ENCODE measurements at regions not wholly inside any gene's neighbourhood (a gene's known extent, or its start where the extent isn't known, plus 50 kb on each side); places are given as distances from the start of the nearest gene placed in this dataset.

DNA sequence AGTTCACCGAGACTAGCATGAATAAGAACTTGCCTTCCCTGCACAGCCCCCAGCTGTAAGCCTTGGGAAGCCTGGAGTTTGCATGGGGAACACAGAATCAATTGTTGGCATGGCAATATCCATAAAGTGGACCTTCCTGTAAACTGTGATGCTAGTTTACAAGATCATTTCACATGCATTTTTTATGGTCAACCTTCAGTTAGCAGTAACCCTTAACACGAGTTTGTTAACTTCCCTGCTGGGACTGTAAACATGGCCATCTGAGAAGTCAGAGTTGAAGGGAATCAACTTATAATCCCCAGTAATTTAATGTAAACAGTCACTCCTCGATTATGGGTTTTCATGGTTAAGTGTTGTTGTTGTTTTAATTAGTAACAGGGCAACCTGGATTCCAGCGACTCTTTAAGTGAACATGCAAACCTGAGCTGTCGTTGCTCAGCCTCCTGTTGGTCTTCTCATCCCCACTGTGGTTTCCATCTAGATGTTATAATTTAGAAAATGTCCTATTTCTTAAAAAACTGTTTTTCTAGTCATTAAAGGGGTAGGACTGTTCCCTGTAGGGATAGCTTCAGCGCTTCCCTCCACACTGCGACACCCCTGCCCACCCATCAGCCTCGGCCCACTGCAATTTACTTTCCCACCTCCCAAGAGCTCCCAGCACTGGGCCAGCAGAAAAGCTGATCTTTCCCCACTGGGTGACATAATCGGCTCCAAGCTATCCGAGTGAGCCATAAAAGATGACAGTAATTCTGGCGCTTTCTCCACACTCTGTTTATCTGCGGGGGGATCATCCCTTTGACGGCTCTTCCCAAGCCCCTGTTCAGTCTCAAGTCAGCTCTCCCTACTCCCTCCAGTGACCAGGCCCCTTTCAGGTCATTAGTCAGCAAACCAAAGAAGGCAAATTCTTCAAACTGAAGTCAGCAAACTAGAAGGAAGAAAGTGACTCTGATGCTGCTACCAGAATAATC, 107.6 kb upstream of the IPO9 start:
- DNase-seq, result no peak
- TF ChIP-seq, protein P1, sequence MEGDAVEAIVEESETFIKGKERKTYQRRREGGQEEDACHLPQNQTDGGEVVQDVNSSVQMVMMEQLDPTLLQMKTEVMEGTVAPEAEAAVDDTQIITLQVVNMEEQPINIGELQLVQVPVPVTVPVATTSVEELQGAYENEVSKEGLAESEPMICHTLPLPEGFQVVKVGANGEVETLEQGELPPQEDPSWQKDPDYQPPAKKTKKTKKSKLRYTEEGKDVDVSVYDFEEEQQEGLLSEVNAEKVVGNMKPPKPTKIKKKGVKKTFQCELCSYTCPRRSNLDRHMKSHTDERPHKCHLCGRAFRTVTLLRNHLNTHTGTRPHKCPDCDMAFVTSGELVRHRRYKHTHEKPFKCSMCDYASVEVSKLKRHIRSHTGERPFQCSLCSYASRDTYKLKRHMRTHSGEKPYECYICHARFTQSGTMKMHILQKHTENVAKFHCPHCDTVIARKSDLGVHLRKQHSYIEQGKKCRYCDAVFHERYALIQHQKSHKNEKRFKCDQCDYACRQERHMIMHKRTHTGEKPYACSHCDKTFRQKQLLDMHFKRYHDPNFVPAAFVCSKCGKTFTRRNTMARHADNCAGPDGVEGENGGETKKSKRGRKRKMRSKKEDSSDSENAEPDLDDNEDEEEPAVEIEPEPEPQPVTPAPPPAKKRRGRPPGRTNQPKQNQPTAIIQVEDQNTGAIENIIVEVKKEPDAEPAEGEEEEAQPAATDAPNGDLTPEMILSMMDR (conservative IDR thresholded peaks at IDR 0.05), result no peak
- H3K4me3 ChIP-seq (ENCODE audit: low read length), result no peak overlapping the region
- peaks cover 13% of the 10 kb centered on the region for H3K36me3 Mint-ChIP-seq (ENCODE audit: low read depth)
- peak overlapping the region; percentile 48 for H3K27ac Mint-ChIP-seq
- H3K4me1 ChIP-seq (ENCODE audit: control insufficient read depth, insufficient read depth, low read length), result peaks cover 18% of the 10 kb centered on the region
- no peaks in the 10 kb centered on the region for H3K27me3 ChIP-seq (ENCODE audit: control insufficient read depth, insufficient read depth, low read length, poor library complexity, severe bottlenecking)
- no peak overlapping the region for H3K9ac ChIP-seq (ENCODE audit: extremely low read depth, low read length, poor library complexity, severe bottlenecking)
- H3K9me3 ChIP-seq (ENCODE audit: control insufficient read depth, low read length), result no peaks in the 10 kb centered on the region
- peaks cover 44% of the 10 kb centered on the region for H3K4me1 Mint-ChIP-seq
- no peaks in the 10 kb centered on the region for H3K36me3 ChIP-seq (ENCODE audit: control insufficient read depth, insufficient read depth, low read length)
- no peaks in the 10 kb centered on the region for H3K9me3 Mint-ChIP-seq
- H3K4me3 Mint-ChIP-seq, result peak overlapping the region; percentile 6
- WGBS, 2 experiments (ENCODE audit: insufficient coverage in 1 of 2, insufficient read length in 1 of 2), result 61 to 67% methylated on average over 5 to 13 of the region's 13 CpGs
- no peak overlapping the region for H3K27ac ChIP-seq (ENCODE audit: low read depth, low read length)
- H3K27me3 Mint-ChIP-seq (ENCODE audit: insufficient read depth), result peaks cover 1% of the 10 kb centered on the region

- TF ChIP-seq, protein P1 (conservative IDR thresholded peaks at IDR 0.05), result no peak
- no peak overlapping the region for H3K27ac ChIP-seq (ENCODE audit: low read depth, low read length)
- H3K4me1 Mint-ChIP-seq, result peaks cover 44% of the 10 kb centered on the region
- H3K4me1 ChIP-seq (ENCODE audit: control insufficient read depth, insufficient read depth, low read length), result peaks cover 18% of the 10 kb centered on the region
- no peak overlapping the region for H3K4me3 Mint-ChIP-seq
- H3K9ac ChIP-seq (ENCODE audit: extremely low read depth, low read length, poor library complexity, severe bottlenecking), result no peak overlapping the region
- no peak overlapping the region for H3K4me3 ChIP-seq (ENCODE audit: low read length)
- no peaks in the 10 kb centered on the region for H3K27me3 ChIP-seq (ENCODE audit: control insufficient read depth, insufficient read depth, low read length, poor library complexity, severe bottlenecking)
- no peak for DNase-seq
- no peaks in the 10 kb centered on the region for H3K9me3 Mint-ChIP-seq
- H3K36me3 ChIP-seq (ENCODE audit: control insufficient read depth, insufficient read depth, low read length), result no peaks in the 10 kb centered on the region
- WGBS, 2 experiments (ENCODE audit: insufficient coverage in 1 of 2, insufficient read length in 1 of 2), result 77 to 80% methylated on average over 6 to 9 of the region's 9 CpGs
- H3K27me3 Mint-ChIP-seq (ENCODE audit: insufficient read depth), result peaks cover 1% of the 10 kb centered on the region
- H3K9me3 ChIP-seq (ENCODE audit: control insufficient read depth, low read length), result no peaks in the 10 kb centered on the region
- no peak overlapping the region for H3K27ac Mint-ChIP-seq
- peaks cover 1% of the 10 kb centered on the region for H3K36me3 Mint-ChIP-seq (ENCODE audit: low read depth)
Observed at GRCh38 chr1:201724039-201724765, 104.8 kb upstream of the IPO9 start.

GRCh38 chr1:201724766-201725118, 104.2 kb upstream of the IPO9 start:
- Mint-ChIP-seq H3K36me3 (ENCODE audit: low read depth) (no peaks in the 10 kb centered on the region), H3K4me3 (no peak overlapping the region), H3K27ac (no peak overlapping the region), H3K4me1 (peaks cover 38% of the 10 kb centered on the region), H3K27me3 (ENCODE audit: insufficient read depth) (peaks cover 1% of the 10 kb centered on the region), H3K9me3 (no peaks in the 10 kb centered on the region)
- DNase-seq, result no peak
- Histone ChIP-seq H3K4me1 (ENCODE audit: control insufficient read depth, insufficient read depth, low read length) (peaks cover 14% of the 10 kb centered on the region), H3K4me3 (ENCODE audit: low read length) (no peak overlapping the region), H3K9ac (ENCODE audit: extremely low read depth, low read length, poor library complexity, severe bottlenecking) (no peak overlapping the region), H3K36me3 (ENCODE audit: control insufficient read depth, insufficient read depth, low read length) (no peaks in the 10 kb centered on the region), H3K9me3 (ENCODE audit: control insufficient read depth, low read length) (no peaks in the 10 kb centered on the region), H3K27me3 (ENCODE audit: control insufficient read depth, insufficient read depth, low read length, poor library complexity, severe bottlenecking) (no peaks in the 10 kb centered on the region), H3K27ac (ENCODE audit: low read depth, low read length) (no peak overlapping the region)
- WGBS, 2 experiments (ENCODE audit: insufficient coverage in 1 of 2, insufficient read length in 1 of 2), result 60 to 71% methylated on average over 4 to 5 of the region's 5 CpGs
- TF ChIP-seq, protein P1 (conservative IDR thresholded peaks at IDR 0.05), result no peak
